IPS DF 19.7 (cell line): ENCODE measurements at regions not wholly inside any gene's neighbourhood (a gene's known extent, or its start where the extent isn't known, plus 50 kb on each side); places are given as distances from the start of the nearest gene placed in this dataset.

Source experiments
- DNase-seq: peaks from one replicate; pipeline ENCODE4 v3.0.0-alpha.2; 2013; ENCODE audit warnings: low read depth, low spot score

GRCh38 chr12:43029971-43030370 lies 440.4 kb upstream of the PRICKLE1 start:
- no peak for DNase-seq

- no peak for DNase-seq
Measured at GRCh38 chr12:43028826-43029225, 439.3 kb upstream of the PRICKLE1 start.

- DNase-seq, result no peak
Measured at GRCh38 chr12:43022838-43023237, 433.3 kb upstream of the PRICKLE1 start.

- no peak for DNase-seq
Measured at GRCh38 chr12:43015090-43015737, 425.7 kb upstream of the PRICKLE1 start.

DNA sequence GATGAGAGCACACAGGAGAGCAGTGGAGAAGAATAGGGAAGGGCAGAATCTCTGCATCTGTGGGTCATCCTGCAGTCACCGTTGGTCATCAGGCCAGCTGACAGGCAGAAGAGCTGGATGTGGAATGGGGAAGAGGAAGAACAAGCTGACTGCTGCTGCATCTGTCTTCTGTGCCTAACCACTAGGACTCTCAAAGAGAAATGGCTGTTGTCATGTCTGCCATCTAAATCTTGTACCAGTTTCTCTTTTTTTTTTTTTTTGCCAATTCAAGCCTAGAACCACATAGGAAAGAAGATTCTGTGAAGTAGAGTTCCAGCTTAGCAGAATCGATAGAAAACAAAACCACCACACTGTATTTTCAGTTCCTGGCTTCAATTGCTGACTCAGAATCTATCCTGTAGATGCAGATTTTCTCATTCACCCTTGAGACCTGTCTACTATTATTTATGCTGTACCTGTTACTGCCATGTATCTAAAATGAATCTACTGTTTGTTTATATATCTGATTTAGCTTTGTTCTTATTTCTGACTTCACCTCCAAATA lies 421.9 kb upstream of the PRICKLE1 start:
- no peak for DNase-seq

DNA sequence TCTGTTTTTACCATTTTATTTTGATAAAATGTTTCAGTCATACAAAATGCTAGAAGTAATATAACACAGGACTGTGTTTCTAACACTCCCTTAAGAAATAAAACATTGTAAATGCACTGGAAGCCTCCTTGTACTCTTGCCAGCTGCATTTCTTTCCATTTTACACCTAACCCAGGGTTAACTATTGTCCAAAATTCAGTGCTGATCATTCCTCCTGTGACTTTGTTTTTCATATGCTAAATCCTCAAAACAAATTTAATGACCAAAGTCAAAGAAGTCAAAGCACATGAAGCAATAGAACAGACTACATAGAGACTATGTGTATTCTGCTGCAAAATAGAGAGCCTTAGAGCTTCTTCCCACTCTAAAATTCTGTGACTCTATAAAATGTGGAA lies 420.3 kb upstream of the PRICKLE1 start:
- no peak for DNase-seq

DNA sequence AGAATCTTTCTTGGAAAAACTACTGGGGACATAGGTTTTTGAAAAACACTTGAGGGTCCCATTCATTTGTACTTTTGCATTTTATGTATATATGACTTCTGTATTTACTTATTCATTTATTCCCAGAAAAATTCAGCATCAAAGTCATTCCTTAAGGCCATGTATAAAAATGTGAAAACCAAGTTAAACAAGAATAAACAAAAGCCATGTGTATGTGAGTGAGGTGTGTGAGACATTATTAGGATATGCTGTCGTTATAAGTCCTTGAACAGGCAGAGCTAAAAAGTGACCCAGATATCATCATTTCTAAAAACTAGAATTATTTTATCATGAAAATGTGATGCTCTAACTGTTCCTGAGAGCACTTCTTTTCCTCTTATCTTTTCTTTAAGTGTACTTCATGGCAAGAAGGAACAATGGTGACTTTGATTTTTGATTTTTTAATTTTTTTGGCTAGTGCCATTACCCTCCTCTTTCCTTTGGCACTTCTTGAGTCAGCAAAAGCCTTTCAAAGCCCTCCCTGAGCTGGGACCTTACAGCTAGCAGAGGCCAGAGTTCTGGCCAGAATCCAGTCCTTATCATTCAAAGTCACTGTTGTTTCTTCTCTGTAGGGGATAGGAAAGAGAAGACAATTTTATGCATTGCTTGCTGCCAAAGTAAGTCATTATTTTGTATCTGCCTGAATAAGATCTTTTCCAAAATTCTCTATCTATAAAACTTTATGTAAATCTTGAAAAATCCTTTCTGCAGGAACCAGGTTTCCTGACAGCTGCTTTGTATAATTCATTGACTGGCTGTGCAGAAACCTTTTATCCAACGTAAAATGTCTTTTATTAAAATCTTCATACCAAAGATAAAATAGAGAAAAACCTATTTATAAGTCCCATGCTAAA lies 419.7 kb upstream of the PRICKLE1 start:
- DNase-seq, result no peak

DNA sequence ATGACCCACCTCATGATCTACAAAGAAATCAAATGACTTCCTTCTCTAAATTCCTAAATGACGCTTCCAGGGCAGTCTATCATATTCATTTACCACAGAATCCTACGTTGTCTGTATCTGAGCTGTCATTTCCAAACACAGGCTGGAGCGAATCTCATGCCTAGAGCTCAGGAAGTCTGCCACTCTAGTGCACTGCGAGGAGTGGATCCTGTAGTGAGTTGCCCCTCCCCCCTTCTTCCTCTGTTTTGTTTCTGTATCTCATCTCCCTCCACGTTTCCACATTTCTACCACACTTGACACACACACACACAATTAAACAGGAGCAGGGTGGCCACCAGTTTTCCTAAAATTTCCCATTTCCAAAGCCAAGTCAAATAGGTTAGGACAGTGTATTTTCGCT lies 415.4 kb upstream of the PRICKLE1 start:
- no peak for DNase-seq

GRCh38 chr12:43004141-43004540 lies 414.6 kb upstream of the PRICKLE1 start:
- DNase-seq, result no peak

DNA sequence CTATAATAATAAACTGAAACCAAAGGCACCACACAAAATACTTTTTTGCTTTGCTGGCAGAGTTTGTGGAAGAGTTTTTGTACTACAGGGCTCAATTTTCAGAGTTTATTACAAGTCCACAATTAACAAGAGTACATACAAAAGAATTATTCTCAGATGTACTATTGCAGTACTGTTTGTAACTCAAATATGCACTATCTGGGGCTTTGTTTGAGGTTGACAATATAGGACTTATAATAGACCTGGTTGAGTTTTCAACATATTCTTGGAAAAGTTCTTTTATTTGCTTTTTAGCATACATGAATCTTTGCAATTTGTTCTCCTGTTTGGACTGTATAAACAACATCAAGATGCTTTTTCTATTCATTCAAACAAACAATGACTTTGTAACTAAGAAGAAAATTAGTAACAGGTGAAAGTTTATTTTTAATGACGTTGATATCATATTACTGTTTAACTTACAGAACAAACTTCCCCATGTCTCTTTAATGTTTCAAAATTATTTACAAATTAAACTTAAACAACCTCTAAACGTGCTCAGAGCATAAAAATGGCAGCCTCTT lies 407.4 kb upstream of the PRICKLE1 start:
- no peak for DNase-seq

- DNase-seq, result no peak
Measured at GRCh38 chr12:42992826-42993225, 403.3 kb upstream of the PRICKLE1 start.

DNA sequence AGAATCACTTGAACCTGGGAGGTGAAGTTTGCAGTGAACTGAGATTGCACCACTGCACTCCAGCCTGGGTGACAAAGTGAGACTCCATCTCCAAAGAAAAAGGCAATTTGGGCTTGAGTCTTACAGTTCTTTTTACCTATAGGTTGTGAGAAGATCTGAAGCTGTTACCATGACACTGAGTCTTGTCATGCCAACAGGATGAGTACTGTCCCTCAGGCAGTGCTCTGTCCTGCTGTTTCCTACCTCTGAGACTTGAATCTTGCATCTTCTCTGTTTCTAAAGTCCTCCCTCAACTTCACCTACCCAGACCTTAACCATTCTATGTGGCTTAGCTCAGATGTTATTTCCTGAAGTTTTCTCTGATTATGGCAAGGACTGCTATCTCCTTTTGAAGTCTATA lies 400.8 kb upstream of the PRICKLE1 start:
- DNase-seq, result no peak

- DNase-seq, result no peak
Measured at GRCh38 chr12:42987216-42987650, 397.7 kb upstream of the PRICKLE1 start.

GRCh38 chr12:42985506-42985905 lies 396.0 kb upstream of the PRICKLE1 start:
- peak; percentile 56 for DNase-seq

GRCh38 chr12:42982828-42983227 lies 393.3 kb upstream of the PRICKLE1 start:
- no peak for DNase-seq

- DNase-seq, result no peak
Measured at GRCh38 chr12:42981379-42981778, 391.8 kb upstream of the PRICKLE1 start.

GRCh38 chr12:42980441-42980840 lies 390.9 kb upstream of the PRICKLE1 start:
- no peak for DNase-seq

DNA sequence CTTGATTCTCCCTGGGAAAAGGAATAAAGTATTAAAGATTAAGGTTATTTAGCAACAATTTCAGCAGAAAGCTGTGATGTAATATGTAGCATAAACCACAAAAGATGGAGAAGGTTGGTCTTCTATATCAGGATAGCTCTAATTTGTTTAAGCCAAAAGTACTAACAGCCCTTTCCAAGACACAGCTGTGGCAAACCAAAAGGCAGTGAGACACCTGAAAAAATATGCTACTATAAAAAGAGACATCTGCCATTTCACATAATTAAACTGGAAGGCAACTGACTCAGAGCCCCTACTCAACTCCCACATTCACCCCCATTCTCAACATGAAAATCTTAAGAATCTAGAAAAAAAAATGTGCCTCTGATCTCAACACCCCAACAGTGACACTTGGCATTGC lies 390.2 kb upstream of the PRICKLE1 start:
- no peak for DNase-seq

- DNase-seq, result no peak
Measured at GRCh38 chr12:42978708-42979107, 389.2 kb upstream of the PRICKLE1 start.

DNA sequence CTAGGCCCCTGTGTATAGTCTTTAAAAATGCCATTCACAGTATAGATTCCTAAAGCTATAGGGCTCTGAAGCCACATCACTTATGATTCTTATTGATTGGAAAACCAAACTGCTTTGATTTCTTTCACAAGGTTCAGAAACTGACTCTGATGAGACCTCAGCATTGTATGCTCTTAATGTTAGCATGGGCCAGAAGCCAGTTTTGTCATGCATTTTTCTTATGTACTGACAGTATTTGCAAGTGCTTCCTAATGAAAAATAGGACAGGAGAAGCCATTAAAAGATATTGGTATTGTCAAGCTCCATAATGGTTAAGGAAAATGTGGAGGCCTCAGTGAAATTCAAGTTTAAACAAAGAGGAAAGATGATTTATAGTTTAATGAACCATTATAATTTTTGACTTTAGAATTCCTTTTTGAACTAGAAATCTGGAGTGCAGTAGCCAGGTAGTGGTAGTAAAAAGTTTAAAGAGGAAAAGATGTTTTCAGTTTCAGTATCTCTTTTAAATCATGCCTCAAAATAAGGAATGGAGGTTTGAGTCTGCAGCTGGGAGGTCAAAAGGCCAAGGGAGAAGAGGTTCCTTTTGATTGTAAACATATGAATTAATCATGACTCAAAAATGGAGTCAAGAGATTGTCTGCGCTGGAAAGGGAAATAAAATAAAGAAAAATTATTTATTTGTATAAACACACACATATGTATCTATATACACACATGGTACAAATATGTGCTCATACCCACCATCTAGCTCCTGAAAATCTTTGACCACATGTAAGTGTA lies 388.1 kb upstream of the PRICKLE1 start:
- no peak for DNase-seq

- DNase-seq, result no peak
Measured at GRCh38 chr12:42976620-42977019, 387.1 kb upstream of the PRICKLE1 start.

DNA sequence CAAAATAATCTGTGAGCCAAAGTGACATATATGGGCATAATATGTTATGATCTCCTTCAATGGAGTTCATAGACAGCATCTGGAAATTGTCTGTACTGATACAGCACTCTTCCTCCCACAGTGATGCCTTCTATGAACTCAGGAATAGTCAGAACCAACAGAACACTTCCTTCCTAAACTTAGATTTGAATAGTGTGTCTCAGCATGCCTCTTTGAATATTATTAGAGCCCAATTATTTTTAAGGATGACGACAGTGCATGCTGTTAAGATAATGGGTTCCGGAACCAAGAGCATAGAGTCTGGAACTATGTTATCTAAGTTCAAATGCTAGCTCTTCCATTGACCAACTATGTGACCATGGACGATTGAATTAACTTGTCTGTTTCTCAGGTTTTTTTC lies 386.6 kb upstream of the PRICKLE1 start:
- DNase-seq, result no peak
